ENCODE measurements at regions not wholly inside any gene's neighbourhood (a gene's known extent, or its start where the extent isn't known, plus 50 kb on each side); places are given as distances from the start of the nearest gene placed in this dataset.

- no peak for ATAC-seq
- FAIRE-seq: no peak
- H3K79me2 ChIP-seq (ENCODE audit: control insufficient read depth, insufficient read depth, low read length): no peaks in the 10 kb centered on the region
- H3K27me3 ChIP-seq (ENCODE audit: control insufficient read depth in 2 of 2, insufficient read depth in 2 of 2, low read length in 2 of 2): no peaks in the 10 kb centered on the region
- H3K27ac ChIP-seq (ENCODE audit: extremely low read depth, low read depth, low read length): no peak overlapping the region
- ChIA-PET CTCF (ENCODE audit: low intra/inter-chr PET ratio) (no interaction called here), POLR2A (no interaction called here)
- H3K9me1 ChIP-seq (ENCODE audit: control insufficient read depth, insufficient read depth, low read length): no peaks in the 10 kb centered on the region
- WGBS (ENCODE audit: insufficient coverage, low coverage, missing lambda C conversion rate): 0% methylated on average over 1 of the region's 1 CpG
- DNase-seq (ENCODE audit: extremely low read depth in 1 of 4, low spot score in 3 of 4): no peak
- H3K4me1 ChIP-seq (replicated peaks in 1 of 2; ENCODE audit: control insufficient read depth in 2 of 2, insufficient read depth in 2 of 2, low read length in 2 of 2): no peaks in the 10 kb centered on the region
- H3K4me2 ChIP-seq (ENCODE audit: insufficient read depth, low read length): no peak overlapping the region
- in situ Hi-C loops (cut with MboI) (no loop called here), intact Hi-C loops (cut with micrococcal nuclease) (no loop called here)
- no peak overlapping the region for H2AFZ ChIP-seq (ENCODE audit: low read depth, low read length)
- no peaks in the 10 kb centered on the region for H3K9me3 ChIP-seq (replicated peaks; ENCODE audit: control insufficient read depth, insufficient read depth, low read depth, low read length)
- no peak overlapping the region for H3K9ac ChIP-seq (ENCODE audit: insufficient read depth in 1 of 2, low read depth in 2 of 2, low read length in 2 of 2)
- no peaks in the 10 kb centered on the region for H3K36me3 ChIP-seq (ENCODE audit: control insufficient read depth, insufficient read depth, low read length)
- TF ChIP-seq ZNF280A (IDR thresholded peaks at IDR 0.05; ENCODE audit: low read depth, partially characterized antibody) (no peak), NFIX (CRISPR knock-in tag; IDR thresholded peaks at IDR 0.05; ENCODE audit: low read depth) (no peak), PBX2 (CRISPR knock-in tag; IDR thresholded peaks at IDR 0.05; ENCODE audit: low read depth) (no peak), PBX2 (tag; conservative IDR thresholded peaks at IDR 0.05; ENCODE audit: low read depth) (no peak), GATAD2B (IDR thresholded peaks at IDR 0.05; ENCODE audit: borderline replicate concordance) (no peak), FOXM1 (IDR thresholded peaks at IDR 0.05; ENCODE audit: low read depth) (no peak), FOXM1 (CRISPR knock-in tag; IDR thresholded peaks at IDR 0.05; ENCODE audit: low read depth) (no peak), MYNN (IDR thresholded peaks at IDR 0.05) (no peak), MYNN (CRISPR knock-in tag; IDR thresholded peaks at IDR 0.05) (no peak), CBFA2T2 (conservative IDR thresholded peaks at IDR 0.05) (no peak), TBL1XR1 (IDR thresholded peaks at IDR 0.05; ENCODE audit: low read length in 2 of 2) (no peak), RBM25 (IDR thresholded peaks at IDR 0.05; ENCODE audit: low read depth, low read length, severe bottlenecking) (no peak), ELF2 (CRISPR knock-in tag; IDR thresholded peaks at IDR 0.05) (no peak), FOXO4 (CRISPR knock-in tag; IDR thresholded peaks at IDR 0.05) (no peak), GTF2F1 (IDR thresholded peaks at IDR 0.05; ENCODE audit: low read depth, low read length) (no peak), ZNF764 (CRISPR knock-in tag; IDR thresholded peaks at IDR 0.05; ENCODE audit: low read depth) (no peak), GABPB2 (CRISPR knock-in tag; conservative IDR thresholded peaks at IDR 0.05) (no peak)
- H3K4me3 ChIP-seq: no peak overlapping the region
- BruUV-seq (replicated peaks): no TSS peak
- H4K20me1 ChIP-seq (replicated peaks; ENCODE audit: control insufficient read depth, insufficient read depth, low read length): no peaks in the 10 kb centered on the region
These were observed 285.8 kb upstream of the PCDH9 start for GRCh38 chr13:67515895-67516294.

Data from K562 (cell line).